Endothelial cell of umbilical vein (primary cell): ENCODE measurements at regions not wholly inside any gene's neighbourhood (a gene's known extent, or its start where the extent isn't known, plus 50 kb on each side); places are given as distances from the start of the nearest gene placed in this dataset.

ENCODE experiments used
- BruUV-seq: library from RNA; stranded (reverse); fragments of 400-500 nt; replicated peaks from 2 replicates; lab custom pipeline; 2021; lab: Mats Ljungman, UMichigan
- CTCF ChIA-PET: fragments of 300-600, 350-600 bp; sonication (Branson Sonifier 250); formaldehyde crosslinking; loops from one replicate; lab custom pipeline; 2021; ENCODE audit warnings: antibody characterized with exemption, inconsistent platforms; lab: Charles Lee
- POLR2A ChIA-PET: fragments of 300-600, 350-600 bp; sonication (Branson Sonifier 250); formaldehyde crosslinking; loops from one replicate; lab custom pipeline; 2021; ENCODE audit warnings: antibody characterized with exemption, inconsistent platforms; lab: Charles Lee
- DNase-seq: peaks from one replicate; pipeline ENCODE4 v3.0.0-alpha.2; 2011; ENCODE audit warnings: low read depth, low spot score
- FAIRE-seq: peaks from 2 replicates; lab custom pipeline; 2011; peaks lifted over from hg19 to GRCh38; lab: Jason Lieb, UNC
- H2AFZ ChIP-seq: 2 replicates; pipeline ENCODE4 v1.6.0; 2012; ENCODE audit warnings: low read depth, low read length, control low read depth, inconsistent platforms
- H3K27ac ChIP-seq: 2 replicates; pipeline ENCODE4 v1.5.1; 2011; ENCODE audit warnings: low read depth, mild to moderate bottlenecking, control low read depth, low read length, moderate library complexity; ENCODE audit not compliant: insufficient read depth
- H3K27me3 ChIP-seq, 2 experiments: 2 replicates each; pipeline versions ENCODE4 v1.6.0 to v1.6.1; 2011; ENCODE audit warnings: low read length in 2 of 2, mixed read lengths in 1 of 2; ENCODE audit not compliant: control insufficient read depth in 2 of 2, insufficient read depth in 2 of 2
- H3K36me3 ChIP-seq, 2 experiments: 2 replicates in 1 of 2; 3 replicates in 1 of 2; pipeline ENCODE4 v1.5.1; 2011; ENCODE audit warnings: low read length in 2 of 2, mild to moderate bottlenecking in 1 of 2, moderate library complexity in 1 of 2; ENCODE audit not compliant: control insufficient read depth in 2 of 2, insufficient read depth in 2 of 2; ENCODE audit errors: extremely low read depth in 1 of 2
- H3K4me1 ChIP-seq: 3 replicates; pipeline ENCODE4 v1.5.1; 2011; ENCODE audit warnings: mild to moderate bottlenecking, low read length; ENCODE audit not compliant: control insufficient read depth, insufficient read depth; ENCODE audit errors: extremely low read depth
- H3K4me2 ChIP-seq: 2 replicates; pipeline ENCODE4 v1.6.1; 2011; ENCODE audit warnings: low read length, control low read depth, mixed read lengths; ENCODE audit not compliant: insufficient read depth
- H3K4me3 ChIP-seq, 3 experiments: fragments of 200-600 bp in 1 of 3; sonication (generic), shearing (Covaris generic) in 1 of 3; replicated peaks in 1 of 3; 2 replicates each; pipeline ENCODE4 v1.5.1; 2011 to 2016; ENCODE audit warnings: control low read depth in 3 of 3, low read length in 3 of 3, mild to moderate bottlenecking in 2 of 3, inconsistent platforms in 1 of 3, low read depth in 1 of 3, moderate library complexity in 1 of 3; ENCODE audit not compliant: insufficient read depth in 1 of 3
- H3K79me2 ChIP-seq: 2 replicates; pipeline ENCODE4 v1.6.0; 2012; ENCODE audit warnings: low read length, inconsistent platforms; ENCODE audit not compliant: control insufficient read depth, insufficient read depth
- H3K9ac ChIP-seq: replicated peaks from 2 replicates; pipeline ENCODE3; 2011; ENCODE audit warnings: low read length, control low read depth; ENCODE audit not compliant: insufficient read depth; ENCODE audit errors: extremely low read depth
- H3K9me1 ChIP-seq: replicated peaks from 3 replicates; pipeline ENCODE4 v1.6.0; 2011; ENCODE audit warnings: mild to moderate bottlenecking, low read length; ENCODE audit not compliant: control insufficient read depth, insufficient read depth; ENCODE audit errors: extremely low read depth
- H3K9me3 ChIP-seq: replicated peaks from 2 replicates; pipeline ENCODE4 v1.5.1; 2012; ENCODE audit warnings: low read length, inconsistent platforms; ENCODE audit not compliant: control insufficient read depth, insufficient read depth
- H4K20me1 ChIP-seq: replicated peaks from 2 replicates; pipeline ENCODE3; 2011; ENCODE audit warnings: mild to moderate bottlenecking, low read length; ENCODE audit not compliant: control insufficient read depth, insufficient read depth; ENCODE audit errors: extremely low read depth
- FOS ChIP-seq: IDR thresholded peaks from 2 replicates; pipeline ENCODE4 v1.6.1; 2011; ENCODE audit warnings: mild to moderate bottlenecking, low read length, moderate library complexity, borderline replicate concordance; ENCODE audit not compliant: insufficient read depth
- JUN ChIP-seq: IDR thresholded peaks from 2 replicates; pipeline ENCODE4 v1.6.1; 2011; ENCODE audit warnings: borderline replicate concordance, low read depth; ENCODE audit not compliant: insufficient read length, insufficient read depth
- MYC ChIP-seq: IDR thresholded peaks from one replicate; pipeline ENCODE4 v1.6.1; 2011; ENCODE audit warnings: mild to moderate bottlenecking, low read depth, low read length
- POLR2A ChIP-seq: IDR thresholded peaks from 2 replicates; pipeline ENCODE4 v1.6.1; 2012; ENCODE audit warnings: low read depth, mild to moderate bottlenecking, control low read depth, low read length
- POLR2AphosphoS5 ChIP-seq: IDR thresholded peaks from 2 replicates; pipeline ENCODE4 v1.6.1; 2012; ENCODE audit warnings: low read depth, mild to moderate bottlenecking, control low read depth, low read length, moderate library complexity; ENCODE audit not compliant: insufficient read depth
- dilution Hi-C: fragments of 300-500 bp; cut with MboI; formaldehyde crosslinking; loops from one replicate; pipeline ENCODE4 v1.15.0; 2019; ENCODE audit warnings: low sequenced_read_pairs; ENCODE audit not compliant: extremely low pct_ligation_motif_present
- intact Hi-C: fragments of 100-400 bp; cut with micrococcal nuclease; formaldehyde crosslinking; loops from one replicate; pipeline ENCODE4 v1.10.0; 2022
- TF ChIP-seq, protein P1 (sequence below): IDR thresholded peaks from 2 replicates; pipeline ENCODE4 v1.6.1; 2011; ENCODE audit not compliant: insufficient read depth, insufficient read length

DNA sequence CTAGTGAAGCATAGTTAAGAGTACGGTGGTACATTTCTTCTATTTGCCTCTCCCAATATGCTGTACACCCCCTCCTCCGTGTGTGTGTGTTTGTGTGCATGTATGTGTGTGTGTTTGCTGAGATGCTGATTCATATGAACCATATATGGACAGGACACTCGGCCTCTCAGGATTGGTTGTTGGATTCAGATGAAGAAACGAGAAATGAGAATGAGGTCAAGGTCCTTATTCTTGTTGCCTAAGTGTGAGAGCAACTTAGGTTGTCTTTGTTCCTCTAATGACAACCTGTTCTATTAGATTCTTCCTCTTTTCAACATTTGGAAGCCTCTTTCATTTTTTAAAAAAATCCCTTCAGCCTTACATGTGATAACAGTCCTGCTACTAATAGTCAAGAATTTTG, 1387.6 kb downstream of the STIM2 start:
- no TSS peak for BruUV-seq
- H3K27ac ChIP-seq, result no peak overlapping the region
- no peaks in the 10 kb centered on the region for H3K9me3 ChIP-seq
- H4K20me1 ChIP-seq, result no peaks in the 10 kb centered on the region
- FAIRE-seq (peak; percentile 59), DNase-seq (no peak)
- intact Hi-C loops, result no loop called here
- no peaks in the 10 kb centered on the region for H3K4me1 ChIP-seq
- no peak overlapping the region for H3K4me2 ChIP-seq
- no peaks in the 10 kb centered on the region for H3K9me1 ChIP-seq
- H3K79me2 ChIP-seq, result no peaks in the 10 kb centered on the region
- ChIA-PET CTCF (no interaction called here), POLR2A (no interaction called here)
- TF ChIP-seq MYC (no peak), POLR2AphosphoS5 (no peak), JUN (no peak)
- TF ChIP-seq, protein P1, sequence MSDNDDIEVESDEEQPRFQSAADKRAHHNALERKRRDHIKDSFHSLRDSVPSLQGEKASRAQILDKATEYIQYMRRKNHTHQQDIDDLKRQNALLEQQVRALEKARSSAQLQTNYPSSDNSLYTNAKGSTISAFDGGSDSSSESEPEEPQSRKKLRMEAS, result no peak
- no peak overlapping the region for H3K4me3 ChIP-seq
- H3K9ac ChIP-seq, result no peak overlapping the region
- no peaks in the 10 kb centered on the region for H3K36me3 ChIP-seq
- no peaks in the 10 kb centered on the region for H3K27me3 ChIP-seq
- dilution Hi-C loops, result no loop called here
- H2AFZ ChIP-seq, result no peak overlapping the region

DNA sequence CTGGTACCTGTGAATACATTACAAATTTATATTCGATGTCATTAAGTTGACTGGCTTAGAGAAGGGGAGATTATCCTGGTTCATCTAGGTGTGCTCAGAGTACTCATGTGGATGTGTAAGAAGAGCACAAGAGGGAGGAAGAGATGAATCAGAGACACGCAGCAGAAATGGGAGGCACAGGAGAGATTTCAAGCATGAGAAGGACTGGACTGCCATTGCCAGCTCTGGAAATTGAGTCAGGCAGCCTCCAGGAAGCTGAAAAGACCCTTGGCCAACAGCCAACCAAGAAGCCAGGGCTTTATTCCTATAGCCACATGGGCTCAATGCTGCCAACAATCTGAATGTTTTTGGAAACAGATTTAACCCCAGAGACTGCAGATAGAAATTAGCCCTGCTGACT, 1390.0 kb downstream of the STIM2 start:
- FAIRE-seq, result peak; percentile 63
- Histone ChIP-seq H3K4me2 (no peak overlapping the region), H3K27me3 (no peaks in the 10 kb centered on the region), H3K9ac (no peak overlapping the region), H4K20me1 (no peaks in the 10 kb centered on the region), H3K9me3 (no peaks in the 10 kb centered on the region), H3K36me3 (no peaks in the 10 kb centered on the region), H2AFZ (peak overlapping the region; percentile 38), H3K4me1 (no peaks in the 10 kb centered on the region), H3K4me3 (no peak overlapping the region), H3K27ac (no peak overlapping the region), H3K9me1 (no peaks in the 10 kb centered on the region), H3K79me2 (no peaks in the 10 kb centered on the region)
- TF ChIP-seq POLR2A (no peak), MYC (no peak), FOS (peak; percentile 65), JUN (no peak)
- TF ChIP-seq, protein P1, result no peak
- ChIA-PET POLR2A (interaction anchor here (0.6 kb wide), 1 partner anchor 213 kb away, joined by 3 read pairs; no protein-coding TSS in a partner anchor), CTCF (interaction anchor here (1.1 kb wide), 1 partner anchor 15 kb away, joined by 7 read pairs; no protein-coding TSS in a partner anchor)
- dilution Hi-C loops (no loop called here), intact Hi-C loops (no loop called here)
- peak; percentile 61 for DNase-seq
- BruUV-seq, result no TSS peak
